ENCODE measurements at regions not wholly inside any gene's neighbourhood (a gene's known extent, or its start where the extent isn't known, plus 50 kb on each side); places are given as distances from the start of the nearest gene placed in this dataset.

DNA sequence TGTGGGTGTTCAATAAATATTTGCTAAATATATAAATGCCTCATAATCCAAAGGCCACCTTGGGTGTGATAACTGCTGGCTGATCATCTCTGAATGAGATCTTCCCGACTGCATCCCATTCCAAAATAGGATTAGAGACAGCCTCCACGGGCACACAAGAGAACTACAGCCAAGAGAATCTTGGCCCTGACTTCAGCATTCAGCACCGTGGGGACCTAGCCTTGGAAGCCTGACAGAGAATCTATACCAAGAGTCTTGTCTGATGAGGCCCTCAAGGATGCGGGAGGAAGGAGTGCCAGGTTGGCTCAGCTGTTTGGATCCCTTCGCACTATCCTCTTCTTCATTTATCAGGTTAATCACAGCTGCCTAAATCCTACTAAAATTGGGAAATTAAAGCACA is 85.8 kb downstream of the RBM43 start:
- Histone ChIP-seq H3K4me1 (no peaks in the 10 kb centered on the region), H3K27me3 (no peaks in the 10 kb centered on the region), H3K27ac (replicated peaks in 1 of 4) (no peak overlapping the region), H3K4me3 (no peak overlapping the region), H3K9me3 (no peaks in the 10 kb centered on the region), H3K36me3 (no peaks in the 10 kb centered on the region)
- intact Hi-C loops (cut with DNase I), result no loop called here
- 63% methylated on average over 5 of the region's 5 CpGs for WGBS
- no peak for DNase-seq (ENCODE audit: extremely low spot score)
- TF ChIP-seq, protein P1, sequence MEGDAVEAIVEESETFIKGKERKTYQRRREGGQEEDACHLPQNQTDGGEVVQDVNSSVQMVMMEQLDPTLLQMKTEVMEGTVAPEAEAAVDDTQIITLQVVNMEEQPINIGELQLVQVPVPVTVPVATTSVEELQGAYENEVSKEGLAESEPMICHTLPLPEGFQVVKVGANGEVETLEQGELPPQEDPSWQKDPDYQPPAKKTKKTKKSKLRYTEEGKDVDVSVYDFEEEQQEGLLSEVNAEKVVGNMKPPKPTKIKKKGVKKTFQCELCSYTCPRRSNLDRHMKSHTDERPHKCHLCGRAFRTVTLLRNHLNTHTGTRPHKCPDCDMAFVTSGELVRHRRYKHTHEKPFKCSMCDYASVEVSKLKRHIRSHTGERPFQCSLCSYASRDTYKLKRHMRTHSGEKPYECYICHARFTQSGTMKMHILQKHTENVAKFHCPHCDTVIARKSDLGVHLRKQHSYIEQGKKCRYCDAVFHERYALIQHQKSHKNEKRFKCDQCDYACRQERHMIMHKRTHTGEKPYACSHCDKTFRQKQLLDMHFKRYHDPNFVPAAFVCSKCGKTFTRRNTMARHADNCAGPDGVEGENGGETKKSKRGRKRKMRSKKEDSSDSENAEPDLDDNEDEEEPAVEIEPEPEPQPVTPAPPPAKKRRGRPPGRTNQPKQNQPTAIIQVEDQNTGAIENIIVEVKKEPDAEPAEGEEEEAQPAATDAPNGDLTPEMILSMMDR (IDR thresholded peaks at IDR 0.05), result no peak
- TF ChIP-seq POLR2A (IDR thresholded peaks at IDR 0.05; ENCODE audit: low read depth) (no peak), EP300 (IDR thresholded peaks at IDR 0.05) (no peak), POLR2AphosphoS5 (IDR thresholded peaks at IDR 0.05) (no peak)

DNA sequence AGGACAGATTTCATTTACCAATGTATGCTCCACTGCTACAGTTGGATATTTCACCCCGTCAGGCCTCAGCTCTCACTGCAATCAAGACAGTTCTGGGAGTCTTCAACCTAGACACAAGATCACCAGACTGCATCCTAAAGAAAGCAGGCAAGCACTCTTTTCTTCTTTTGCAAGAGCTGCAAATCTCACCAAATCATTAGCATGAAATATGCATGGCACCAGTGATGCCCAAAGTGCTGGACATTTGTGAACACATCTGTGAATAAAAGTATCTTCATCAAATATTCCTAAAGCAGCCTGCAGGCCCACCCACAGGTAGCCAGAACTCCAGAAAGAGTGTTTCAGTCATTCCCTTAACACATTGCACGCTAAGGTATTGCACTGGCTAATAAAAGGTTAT is 87.5 kb downstream of the RBM43 start:
- Histone ChIP-seq H3K36me3 (no peaks in the 10 kb centered on the region), H3K4me3 (no peak overlapping the region), H3K27ac (replicated peaks in 1 of 4) (no peak overlapping the region), H3K9me3 (no peaks in the 10 kb centered on the region), H3K27me3 (no peaks in the 10 kb centered on the region), H3K4me1 (no peaks in the 10 kb centered on the region)
- no peak for DNase-seq (ENCODE audit: extremely low spot score)
- intact Hi-C loops (cut with DNase I), result no loop called here
- TF ChIP-seq POLR2AphosphoS5 (IDR thresholded peaks at IDR 0.05), result no peak
- no peak for TF ChIP-seq POLR2A (IDR thresholded peaks at IDR 0.05; ENCODE audit: low read depth)
- TF ChIP-seq, protein P1 (IDR thresholded peaks at IDR 0.05), result no peak
- no peak for TF ChIP-seq EP300 (IDR thresholded peaks at IDR 0.05)
- WGBS, result 100% methylated on average over 2 of the region's 2 CpGs

DNA sequence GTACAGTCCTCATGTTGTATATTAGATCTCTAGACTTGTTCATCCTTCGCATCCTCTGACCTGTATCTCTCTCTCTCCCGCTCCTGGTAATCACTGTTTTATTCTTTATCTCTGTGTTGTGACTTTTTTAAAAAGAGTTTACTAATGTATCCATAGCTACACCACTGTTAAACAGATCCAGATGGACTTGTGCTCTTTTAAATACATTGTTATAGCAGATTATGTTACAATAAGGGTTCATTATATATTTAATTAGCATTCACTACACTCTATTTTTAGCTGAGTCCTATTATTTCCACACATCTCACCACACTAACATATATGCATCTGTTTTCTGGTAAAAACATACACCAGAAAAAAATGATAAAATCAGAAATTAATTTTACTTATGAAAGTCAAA is 90.5 kb downstream of the RBM43 start:
- Histone ChIP-seq H3K4me3 (no peak overlapping the region), H3K27ac (replicated peaks in 1 of 4) (no peak overlapping the region), H3K9me3 (no peaks in the 10 kb centered on the region), H3K36me3 (no peaks in the 10 kb centered on the region), H3K27me3 (no peaks in the 10 kb centered on the region), H3K4me1 (no peaks in the 10 kb centered on the region)
- no peak for DNase-seq (ENCODE audit: extremely low spot score)
- intact Hi-C loops (cut with DNase I), result no loop called here
- WGBS, result 88% methylated on average over 2 of the region's 2 CpGs
- TF ChIP-seq POLR2A (IDR thresholded peaks at IDR 0.05; ENCODE audit: low read depth), result no peak
- no peak for TF ChIP-seq POLR2AphosphoS5 (IDR thresholded peaks at IDR 0.05)
- no peak for TF ChIP-seq EP300 (IDR thresholded peaks at IDR 0.05)
- TF ChIP-seq, protein P1 (IDR thresholded peaks at IDR 0.05), result no peak

DNA sequence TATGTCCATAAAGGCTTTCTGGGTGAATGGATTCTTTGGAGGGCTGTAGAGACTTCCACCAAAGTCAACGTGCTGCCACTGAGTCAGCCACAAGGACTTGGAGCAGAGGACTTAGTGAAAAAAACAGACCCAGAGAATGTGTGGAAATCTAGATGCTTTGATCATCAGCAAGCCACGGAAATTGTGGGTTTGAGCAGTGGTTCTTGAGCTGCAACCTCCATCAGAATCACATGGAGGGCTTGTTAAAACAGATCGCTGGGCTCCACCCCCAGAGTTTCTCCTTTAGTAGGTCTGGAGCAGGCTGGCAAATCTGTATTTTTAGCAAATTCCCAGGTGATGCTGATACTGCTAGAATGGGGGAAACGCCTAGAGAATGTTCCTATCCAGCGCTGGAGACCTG is 95.3 kb downstream of the RBM43 start:
- no peak for DNase-seq (ENCODE audit: extremely low spot score)
- intact Hi-C loops (cut with DNase I), result no loop called here
- 92% methylated on average over 4 of the region's 5 CpGs for WGBS

More for the DNA sequence above, 95.3 kb downstream of the RBM43 start:
- Histone ChIP-seq H3K9me3 (no peaks in the 10 kb centered on the region), H3K4me1 (no peaks in the 10 kb centered on the region), H3K36me3 (no peaks in the 10 kb centered on the region), H3K27me3 (no peaks in the 10 kb centered on the region), H3K27ac (replicated peaks in 1 of 4) (no peak overlapping the region), H3K4me3 (no peak overlapping the region)
- TF ChIP-seq POLR2AphosphoS5 (IDR thresholded peaks at IDR 0.05) (no peak), POLR2A (IDR thresholded peaks at IDR 0.05; ENCODE audit: low read depth) (no peak), EP300 (IDR thresholded peaks at IDR 0.05) (no peak)
- TF ChIP-seq, protein P1 (IDR thresholded peaks at IDR 0.05), result no peak

All from esophagus muscularis mucosa (tissue), 4 donors.